ENCODE measurements at regions not wholly inside any gene's neighbourhood (a gene's known extent, or its start where the extent isn't known, plus 50 kb on each side); places are given as distances from the start of the nearest gene placed in this dataset.

DNA sequence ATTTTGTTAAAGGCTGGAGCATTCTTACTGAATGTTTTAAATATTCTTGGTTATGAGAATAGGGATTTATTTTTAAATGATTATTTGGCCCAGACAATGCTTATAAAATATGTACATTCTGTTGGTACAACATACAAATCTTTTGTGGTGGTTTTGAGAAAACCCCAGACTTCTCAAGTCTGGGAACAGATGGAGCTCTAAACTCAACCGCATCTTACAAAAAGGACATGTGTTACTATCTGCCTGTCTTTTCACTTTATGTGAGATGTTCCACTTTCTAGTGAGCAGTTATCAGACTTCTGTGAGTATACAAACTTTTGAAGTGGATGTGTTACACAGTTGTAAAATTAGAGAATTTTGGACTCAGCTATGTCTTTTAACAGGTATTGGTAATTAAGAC, 135.5 kb upstream of the RBMS3 start:
- H3K9me3 ChIP-seq (ENCODE audit: low read length) = peaks cover 16% of the 10 kb centered on the region

DNA sequence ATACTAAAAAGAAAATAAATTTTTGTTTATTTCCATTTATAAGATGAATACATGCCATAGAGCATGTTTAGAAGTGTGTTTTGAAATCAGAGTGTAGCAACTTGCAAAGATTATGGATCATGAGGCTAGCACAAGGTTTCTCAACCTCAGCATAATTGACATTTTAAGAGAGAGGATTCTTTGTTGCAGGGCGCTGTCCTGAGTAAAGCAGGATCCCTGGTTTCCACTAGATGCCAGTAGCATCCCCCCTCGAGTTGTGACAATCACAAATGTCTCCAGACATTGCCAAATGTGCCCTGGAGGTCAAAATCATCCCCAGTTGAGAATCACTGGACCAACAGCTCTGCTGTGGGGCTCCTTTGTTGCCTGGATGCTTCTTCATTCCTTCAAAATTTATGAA, 128.5 kb upstream of the RBMS3 start:
- no peak overlapping the region for H3K9ac ChIP-seq (ENCODE audit: low read length)
- no peak overlapping the region for H3K27ac ChIP-seq (ENCODE audit: low read length)
- no peaks in the 10 kb centered on the region for H3K9me2 ChIP-seq (replicated peaks; ENCODE audit: insufficient read depth, low read length)
- H3K4me2 ChIP-seq (ENCODE audit: low read depth, low read length, poor library complexity, severe bottlenecking) = no peak overlapping the region
- no peak overlapping the region for H2AFZ ChIP-seq (ENCODE audit: low read length)
- no peaks in the 10 kb centered on the region for H4K20me1 ChIP-seq (ENCODE audit: insufficient read depth, low read depth, low read length)
- no peaks in the 10 kb centered on the region for H3K27me3 ChIP-seq (ENCODE audit: low read length)
- H3K9me3 ChIP-seq (ENCODE audit: low read length) = peaks cover 13% of the 10 kb centered on the region
- H3K4me3 ChIP-seq (ENCODE audit: low read length) = no peak overlapping the region
- DNase-seq = no peak
- no peaks in the 10 kb centered on the region for H3K36me3 ChIP-seq (ENCODE audit: insufficient read depth, low read length)
- no peaks in the 10 kb centered on the region for H3K4me1 ChIP-seq (ENCODE audit: low read length)
- H3K79me2 ChIP-seq (ENCODE audit: low read length) = no peaks in the 10 kb centered on the region

More for the DNA sequence above, 135.5 kb upstream of the RBMS3 start:
- Histone ChIP-seq H2AFZ (ENCODE audit: low read length) (no peak overlapping the region), H3K27me3 (ENCODE audit: low read length) (no peaks in the 10 kb centered on the region), H3K4me3 (ENCODE audit: low read length) (no peak overlapping the region), H3K9ac (ENCODE audit: low read length) (no peak overlapping the region), H3K79me2 (ENCODE audit: low read length) (no peaks in the 10 kb centered on the region), H3K4me2 (ENCODE audit: low read depth, low read length, poor library complexity, severe bottlenecking) (no peak overlapping the region), H3K9me2 (replicated peaks; ENCODE audit: insufficient read depth, low read length) (no peaks in the 10 kb centered on the region), H3K4me1 (ENCODE audit: low read length) (no peaks in the 10 kb centered on the region), H4K20me1 (ENCODE audit: insufficient read depth, low read depth, low read length) (no peaks in the 10 kb centered on the region), H3K27ac (ENCODE audit: low read length) (no peak overlapping the region), H3K36me3 (ENCODE audit: insufficient read depth, low read length) (no peaks in the 10 kb centered on the region)
- DNase-seq = no peak

DNA sequence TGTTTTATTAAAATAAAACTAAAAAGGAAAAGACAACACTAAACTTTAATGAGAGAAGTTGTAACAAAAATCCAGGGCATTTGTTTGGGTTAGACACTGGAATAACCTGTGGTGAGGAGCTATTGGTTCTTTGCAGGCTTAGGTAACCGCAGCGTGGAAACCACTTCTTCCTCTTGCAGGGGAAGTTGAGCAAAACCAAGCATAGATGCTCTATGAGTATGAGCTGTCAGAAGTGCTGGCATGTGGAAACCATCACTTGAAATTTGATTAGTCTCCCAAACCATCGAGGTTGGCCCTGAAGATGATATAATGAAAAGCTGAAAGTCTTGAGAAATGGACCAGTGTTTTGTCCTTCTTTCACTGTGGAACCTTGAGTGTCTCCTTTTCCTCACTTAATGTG, 127.1 kb upstream of the RBMS3 start:
- Histone ChIP-seq H4K20me1 (ENCODE audit: insufficient read depth, low read depth, low read length) (no peaks in the 10 kb centered on the region), H3K36me3 (ENCODE audit: insufficient read depth, low read length) (no peaks in the 10 kb centered on the region), H3K27me3 (ENCODE audit: low read length) (no peaks in the 10 kb centered on the region), H3K79me2 (ENCODE audit: low read length) (no peaks in the 10 kb centered on the region), H2AFZ (ENCODE audit: low read length) (no peak overlapping the region), H3K9ac (ENCODE audit: low read length) (no peak overlapping the region), H3K4me3 (ENCODE audit: low read length) (no peak overlapping the region), H3K4me2 (ENCODE audit: low read depth, low read length, poor library complexity, severe bottlenecking) (no peak overlapping the region), H3K9me3 (ENCODE audit: low read length) (peaks cover 11% of the 10 kb centered on the region), H3K27ac (ENCODE audit: low read length) (no peak overlapping the region), H3K9me2 (replicated peaks; ENCODE audit: insufficient read depth, low read length) (no peaks in the 10 kb centered on the region), H3K4me1 (ENCODE audit: low read length) (no peaks in the 10 kb centered on the region)
- no peak for DNase-seq

DNA sequence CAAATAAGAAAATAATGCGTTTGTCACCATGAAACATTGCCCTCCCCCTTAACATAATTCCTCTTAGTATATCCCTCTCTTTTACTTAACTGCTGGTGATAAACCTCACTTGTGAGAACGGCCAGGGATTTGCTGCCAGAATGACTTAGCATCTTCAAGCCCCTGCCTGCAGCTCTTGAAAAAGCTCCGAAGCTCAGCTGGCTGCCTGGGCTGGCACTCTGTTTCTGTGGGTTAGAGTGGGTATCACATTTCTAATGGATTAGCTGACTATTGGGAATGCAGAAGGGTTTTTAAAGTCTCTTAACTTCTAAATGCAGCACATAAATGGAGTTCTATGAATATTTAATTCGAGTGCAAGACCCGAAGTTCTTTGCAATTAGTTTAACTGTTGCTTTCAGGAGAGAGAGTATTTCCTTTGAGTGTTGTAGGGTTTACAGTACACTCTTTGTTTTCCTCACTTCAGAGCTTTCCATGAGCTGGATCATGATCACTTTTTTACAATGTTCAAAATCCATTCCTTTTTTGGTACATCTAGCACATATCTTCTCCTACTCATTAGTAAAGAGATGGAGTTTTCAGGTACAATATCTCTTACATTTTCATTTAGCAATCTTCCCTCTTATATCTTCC, 124.7 kb upstream of the RBMS3 start:
- no peaks in the 10 kb centered on the region for H3K4me1 ChIP-seq (ENCODE audit: low read length)
- DNase-seq = no peak

DNA sequence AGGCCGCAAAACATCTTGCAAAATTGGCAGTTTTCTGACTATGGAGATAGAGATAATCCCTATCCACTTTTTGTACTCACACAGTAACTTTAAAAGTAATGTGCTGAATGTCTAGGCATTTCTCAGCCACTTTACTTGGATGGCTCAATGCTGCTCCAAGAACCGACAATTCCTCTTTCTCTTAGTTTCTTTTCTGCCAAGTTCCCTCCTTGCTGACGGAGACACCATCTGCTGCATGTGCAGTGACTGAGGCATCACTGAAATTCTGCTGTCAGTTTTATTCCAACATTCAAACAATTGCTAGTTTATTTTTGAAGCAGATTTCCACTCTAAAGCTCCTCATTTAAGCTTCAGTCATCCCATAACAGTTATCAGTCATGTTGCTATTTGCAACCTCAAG, 116.0 kb upstream of the RBMS3 start:
- Histone ChIP-seq H3K4me3 (ENCODE audit: low read length) (no peak overlapping the region), H3K9me3 (ENCODE audit: low read length) (no peaks in the 10 kb centered on the region; the same call in 1 of the 2 replicates), H2AFZ (ENCODE audit: low read length) (no peak overlapping the region), H3K4me2 (ENCODE audit: low read depth, low read length, poor library complexity, severe bottlenecking) (no peak overlapping the region), H3K27ac (ENCODE audit: low read length) (no peak overlapping the region), H3K9me2 (replicated peaks; ENCODE audit: insufficient read depth, low read length) (no peaks in the 10 kb centered on the region), H3K4me1 (ENCODE audit: low read length) (no peaks in the 10 kb centered on the region), H3K27me3 (ENCODE audit: low read length) (no peaks in the 10 kb centered on the region), H3K36me3 (ENCODE audit: insufficient read depth, low read length) (no peaks in the 10 kb centered on the region), H3K79me2 (ENCODE audit: low read length) (no peaks in the 10 kb centered on the region), H3K9ac (ENCODE audit: low read length) (no peak overlapping the region), H4K20me1 (ENCODE audit: insufficient read depth, low read depth, low read length) (no peaks in the 10 kb centered on the region)
- no peak for DNase-seq

More for the DNA sequence above, 124.7 kb upstream of the RBMS3 start:
- H3K79me2 ChIP-seq (ENCODE audit: low read length) = no peaks in the 10 kb centered on the region
- H3K9ac ChIP-seq (ENCODE audit: low read length) = no peak overlapping the region
- H3K4me2 ChIP-seq (ENCODE audit: low read depth, low read length, poor library complexity, severe bottlenecking) = no peak overlapping the region
- H3K4me3 ChIP-seq (ENCODE audit: low read length) = no peak overlapping the region
- H3K27ac ChIP-seq (ENCODE audit: low read length) = no peak overlapping the region
- H3K27me3 ChIP-seq (ENCODE audit: low read length) = no peaks in the 10 kb centered on the region
- H4K20me1 ChIP-seq (ENCODE audit: insufficient read depth, low read depth, low read length) = no peaks in the 10 kb centered on the region
- no peaks in the 10 kb centered on the region for H3K9me2 ChIP-seq (replicated peaks; ENCODE audit: insufficient read depth, low read length)
- no peaks in the 10 kb centered on the region for H3K36me3 ChIP-seq (ENCODE audit: insufficient read depth, low read length)
- no peak overlapping the region for H2AFZ ChIP-seq (ENCODE audit: low read length)
- peaks cover 6% of the 10 kb centered on the region for H3K9me3 ChIP-seq (ENCODE audit: low read length)

DNA sequence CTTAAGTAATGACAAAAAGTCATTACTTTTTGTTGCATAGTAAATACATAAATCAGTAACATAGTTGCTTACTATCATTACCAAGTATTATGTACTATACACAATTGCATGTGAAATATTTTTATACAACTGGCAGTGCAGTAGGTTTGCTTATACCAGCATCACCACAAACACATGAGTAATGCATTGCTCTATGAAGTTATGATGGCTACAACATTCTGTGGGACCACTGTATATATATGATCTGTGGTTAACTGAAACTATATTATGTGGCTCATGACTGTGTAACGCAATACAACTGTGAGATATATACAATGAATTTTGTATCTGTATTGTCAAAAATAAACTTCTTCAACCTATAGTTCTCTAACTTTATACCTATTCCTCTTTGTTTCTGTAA, 113.7 kb upstream of the RBMS3 start:
- no peaks in the 10 kb centered on the region for H3K79me2 ChIP-seq (ENCODE audit: low read length)
- no peak overlapping the region for H3K9ac ChIP-seq (ENCODE audit: low read length)
- no peaks in the 10 kb centered on the region for H3K4me1 ChIP-seq (ENCODE audit: low read length)
- H3K4me3 ChIP-seq (ENCODE audit: low read length) = no peak overlapping the region
- H3K4me2 ChIP-seq (ENCODE audit: low read depth, low read length, poor library complexity, severe bottlenecking) = no peak overlapping the region
- DNase-seq = no peak
- H3K27ac ChIP-seq (ENCODE audit: low read length) = no peak overlapping the region
- no peaks in the 10 kb centered on the region for H3K9me3 ChIP-seq (ENCODE audit: low read length)
- H2AFZ ChIP-seq (ENCODE audit: low read length) = no peak overlapping the region
- H4K20me1 ChIP-seq (ENCODE audit: insufficient read depth, low read depth, low read length) = no peaks in the 10 kb centered on the region
- H3K27me3 ChIP-seq (ENCODE audit: low read length) = no peaks in the 10 kb centered on the region
- no peaks in the 10 kb centered on the region for H3K36me3 ChIP-seq (ENCODE audit: insufficient read depth, low read length)
- no peaks in the 10 kb centered on the region for H3K9me2 ChIP-seq (replicated peaks; ENCODE audit: insufficient read depth, low read length)

DNA sequence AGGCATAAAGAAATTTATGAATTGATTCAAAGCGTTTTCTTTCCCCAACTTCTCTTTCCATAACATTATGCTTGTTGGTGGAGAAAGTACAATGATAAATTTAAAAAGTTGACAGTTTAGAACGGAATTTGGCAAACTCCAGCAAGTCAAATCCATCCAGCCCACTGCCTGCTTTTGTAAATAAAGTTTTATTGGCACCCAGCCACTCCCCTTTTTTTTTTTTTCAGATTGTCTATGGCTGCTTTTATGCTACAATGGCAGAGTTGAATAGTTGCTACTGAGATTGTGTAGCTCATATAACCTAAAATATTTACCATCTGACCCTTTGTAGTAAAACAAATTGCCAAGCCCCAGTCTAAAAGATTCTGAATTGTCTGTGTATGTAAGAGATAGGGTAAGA, 112.8 kb upstream of the RBMS3 start:
- no peaks in the 10 kb centered on the region for H3K9me3 ChIP-seq (ENCODE audit: low read length)
- H3K79me2 ChIP-seq (ENCODE audit: low read length) = no peaks in the 10 kb centered on the region
- H3K4me2 ChIP-seq (ENCODE audit: low read depth, low read length, poor library complexity, severe bottlenecking) = no peak overlapping the region
- H2AFZ ChIP-seq (ENCODE audit: low read length) = no peak overlapping the region
- H4K20me1 ChIP-seq (ENCODE audit: insufficient read depth, low read depth, low read length) = no peaks in the 10 kb centered on the region
- no peak overlapping the region for H3K27ac ChIP-seq (ENCODE audit: low read length)
- H3K9me2 ChIP-seq (replicated peaks; ENCODE audit: insufficient read depth, low read length) = no peaks in the 10 kb centered on the region
- no peak overlapping the region for H3K9ac ChIP-seq (ENCODE audit: low read length)
- H3K27me3 ChIP-seq (ENCODE audit: low read length) = no peaks in the 10 kb centered on the region
- no peak overlapping the region for H3K4me3 ChIP-seq (ENCODE audit: low read length)
- H3K36me3 ChIP-seq (ENCODE audit: insufficient read depth, low read length) = no peaks in the 10 kb centered on the region
- no peak for DNase-seq
- H3K4me1 ChIP-seq (ENCODE audit: low read length) = no peaks in the 10 kb centered on the region

DNA sequence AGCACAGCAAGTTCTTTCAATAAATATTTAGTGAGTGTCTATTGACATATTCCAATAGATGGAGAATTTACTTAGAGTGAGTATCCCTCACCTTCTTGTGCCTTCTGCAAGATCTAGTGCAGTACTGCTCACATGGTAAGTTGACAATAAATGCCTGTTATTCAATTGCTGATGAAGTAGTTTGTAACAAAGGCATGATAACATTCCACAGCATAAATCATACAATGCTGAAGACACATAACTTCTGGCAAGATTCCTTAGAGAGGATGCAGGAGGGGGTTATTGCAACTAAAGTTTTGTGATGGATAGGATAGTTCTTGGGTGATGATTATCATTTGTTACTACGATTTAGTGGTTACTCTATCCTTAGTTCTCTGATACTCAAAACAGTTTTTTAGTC, 112.2 kb upstream of the RBMS3 start:
- Histone ChIP-seq H4K20me1 (ENCODE audit: insufficient read depth, low read depth, low read length) (no peaks in the 10 kb centered on the region), H2AFZ (ENCODE audit: low read length) (no peak overlapping the region), H3K27me3 (ENCODE audit: low read length) (no peaks in the 10 kb centered on the region), H3K9ac (ENCODE audit: low read length) (no peak overlapping the region), H3K4me1 (ENCODE audit: low read length) (no peaks in the 10 kb centered on the region), H3K79me2 (ENCODE audit: low read length) (no peaks in the 10 kb centered on the region), H3K9me2 (replicated peaks; ENCODE audit: insufficient read depth, low read length) (no peaks in the 10 kb centered on the region), H3K4me3 (ENCODE audit: low read length) (no peak overlapping the region), H3K27ac (ENCODE audit: low read length) (no peak overlapping the region), H3K4me2 (ENCODE audit: low read depth, low read length, poor library complexity, severe bottlenecking) (no peak overlapping the region), H3K36me3 (ENCODE audit: insufficient read depth, low read length) (no peaks in the 10 kb centered on the region), H3K9me3 (ENCODE audit: low read length) (no peaks in the 10 kb centered on the region)
- no peak for DNase-seq

DNA sequence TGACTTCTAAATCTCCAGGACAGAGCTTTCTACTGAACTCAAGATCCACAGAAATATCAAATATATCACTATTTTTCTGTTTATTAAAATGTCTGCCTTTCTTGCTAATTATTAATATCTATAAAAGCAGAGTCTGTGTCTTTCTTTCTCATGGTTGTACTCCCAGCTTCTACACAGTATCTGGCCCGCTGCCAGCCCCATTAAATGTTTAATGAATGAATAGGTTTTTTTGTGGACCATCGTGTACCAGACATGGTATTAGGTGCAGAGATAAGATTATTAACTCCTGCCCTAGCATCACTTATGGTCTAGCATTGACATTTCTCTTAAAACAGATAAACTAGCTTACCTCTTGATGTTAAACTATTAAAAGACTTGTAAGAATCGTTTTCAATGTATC, 111.4 kb upstream of the RBMS3 start:
- H2AFZ ChIP-seq (ENCODE audit: low read length) = no peak overlapping the region
- H3K4me3 ChIP-seq (ENCODE audit: low read length) = no peak overlapping the region
- H3K4me1 ChIP-seq (ENCODE audit: low read length) = no peaks in the 10 kb centered on the region
- no peak for DNase-seq
- H3K79me2 ChIP-seq (ENCODE audit: low read length) = no peaks in the 10 kb centered on the region
- H3K9me2 ChIP-seq (replicated peaks; ENCODE audit: insufficient read depth, low read length) = no peaks in the 10 kb centered on the region
- no peak overlapping the region for H3K27ac ChIP-seq (ENCODE audit: low read length)
- H3K9ac ChIP-seq (ENCODE audit: low read length) = no peak overlapping the region
- H4K20me1 ChIP-seq (ENCODE audit: insufficient read depth, low read depth, low read length) = no peaks in the 10 kb centered on the region
- H3K4me2 ChIP-seq (ENCODE audit: low read depth, low read length, poor library complexity, severe bottlenecking) = no peak overlapping the region
- no peaks in the 10 kb centered on the region for H3K36me3 ChIP-seq (ENCODE audit: insufficient read depth, low read length)
- no peaks in the 10 kb centered on the region for H3K9me3 ChIP-seq (ENCODE audit: low read length)
- H3K27me3 ChIP-seq (ENCODE audit: low read length) = no peaks in the 10 kb centered on the region
